Fibroblast of peridontal ligament (primary cell): ENCODE measurements at regions not wholly inside any gene's neighbourhood (a gene's known extent, or its start where the extent isn't known, plus 50 kb on each side); places are given as distances from the start of the nearest gene placed in this dataset.

Experiments used
- DNase-seq: peaks from one replicate; pipeline ENCODE4 v3.0.0-alpha.2; 2010; ENCODE audit errors: extremely low read depth

DNA sequence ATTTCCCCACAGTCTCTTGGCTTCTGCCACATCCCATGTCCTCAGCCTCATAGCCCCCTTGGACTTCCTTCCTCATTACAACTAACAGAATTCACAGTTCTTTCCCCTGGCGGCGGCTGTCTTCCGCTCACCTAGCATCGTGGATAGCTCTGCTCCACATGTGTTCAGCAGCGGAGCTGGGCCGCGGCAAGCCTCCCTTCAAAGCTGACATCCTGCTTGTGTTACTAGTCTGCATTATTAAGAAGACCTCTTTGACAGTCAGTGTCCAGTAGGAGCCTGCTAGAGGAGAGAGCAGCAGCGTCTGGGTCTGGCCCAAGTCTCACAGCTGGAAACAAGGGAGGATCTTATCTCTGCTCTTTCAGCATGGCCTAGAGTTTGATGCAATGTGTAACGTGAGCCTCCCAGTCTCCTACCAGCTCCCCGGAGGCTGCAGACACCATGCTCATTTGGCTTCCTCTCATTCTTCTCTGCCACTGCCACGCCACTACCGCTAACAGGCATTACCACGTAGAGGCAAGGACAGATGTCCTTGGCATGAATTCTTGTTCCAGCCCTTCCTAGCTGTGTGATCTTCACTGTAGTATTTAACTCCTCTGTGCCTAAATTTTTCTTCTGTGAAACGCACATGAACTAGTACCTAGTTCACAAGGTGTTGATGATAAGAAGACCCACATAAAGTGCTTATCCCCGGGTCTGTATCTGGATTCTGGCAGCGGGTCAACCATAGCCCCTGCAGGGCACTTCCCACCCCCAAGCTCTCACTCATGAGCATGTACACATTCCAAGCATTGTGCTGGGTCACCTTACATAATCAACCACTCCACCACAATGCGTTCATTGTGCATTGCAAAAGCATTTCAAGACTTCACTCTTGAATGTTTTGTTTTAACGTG lies 107.1 kb upstream of the BACH2 start:
- peak; percentile 39 for DNase-seq

GRCh38 chr6:90402831-90403192 lies 106.2 kb upstream of the BACH2 start:
- DNase-seq, result no peak

- no peak for DNase-seq
Measured at GRCh38 chr6:90401933-90402830, 105.5 kb upstream of the BACH2 start.

DNA sequence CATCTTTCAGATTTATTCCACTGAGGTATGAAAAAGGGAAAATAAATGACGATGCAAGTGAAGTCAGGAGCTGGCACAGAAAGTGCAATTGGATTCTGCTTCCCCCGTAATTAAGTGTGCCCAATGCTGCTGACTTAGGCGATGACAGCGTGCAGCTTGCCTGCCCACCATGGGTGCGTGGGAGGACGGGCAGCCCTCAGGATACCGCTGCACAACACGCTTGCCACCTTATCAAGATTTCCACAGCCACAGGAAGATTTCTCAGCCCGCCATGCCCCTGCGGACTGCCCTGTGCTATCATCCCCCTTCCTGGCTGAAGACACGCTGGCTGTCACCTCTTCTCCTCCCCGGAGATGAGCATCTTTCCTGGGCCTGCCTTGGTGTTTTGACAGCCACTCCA lies 103.3 kb upstream of the BACH2 start:
- DNase-seq, result no peak

DNA sequence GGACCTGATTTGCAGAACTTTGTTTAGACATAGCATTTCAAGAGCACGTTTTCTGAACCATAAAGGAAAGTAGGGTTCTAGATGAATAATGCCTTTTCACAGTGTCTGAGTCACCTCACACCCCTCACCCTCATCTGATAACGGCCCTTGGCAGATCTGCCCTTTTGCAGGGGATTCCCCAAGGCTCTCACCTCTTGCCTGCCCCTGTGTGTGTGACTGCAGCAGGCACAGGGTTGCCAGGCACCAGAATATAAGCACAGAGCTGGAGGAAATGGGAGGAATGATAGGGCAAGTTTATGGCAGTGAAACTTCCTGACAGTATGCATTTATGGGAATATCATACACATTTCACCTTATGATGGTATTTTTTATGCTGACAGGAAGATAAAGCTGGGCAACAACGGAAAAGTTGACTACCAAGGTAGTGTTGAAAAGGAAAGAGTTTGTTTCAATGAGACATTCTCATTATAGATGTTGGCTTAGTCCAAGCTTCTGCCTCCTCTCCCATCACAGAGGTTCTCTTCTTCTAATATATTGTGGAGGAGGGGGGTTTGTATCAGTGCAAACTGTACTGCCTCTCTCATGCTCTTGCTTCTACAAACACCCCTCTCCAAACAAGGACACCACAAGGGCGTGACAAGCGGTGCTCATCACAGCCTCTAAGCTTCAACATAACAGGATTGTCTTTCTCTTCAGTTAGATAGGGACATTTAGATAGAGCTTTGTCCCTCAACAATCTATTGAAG lies 101.5 kb upstream of the BACH2 start:
- DNase-seq, result no peak

- no peak for DNase-seq
Measured at GRCh38 chr6:90397047-90397446, 100.4 kb upstream of the BACH2 start.

- peak; percentile 79 for DNase-seq
Measured at GRCh38 chr6:90393232-90393884, 96.7 kb upstream of the BACH2 start.

GRCh38 chr6:90390379-90390778 lies 93.7 kb upstream of the BACH2 start:
- DNase-seq, result no peak

DNA sequence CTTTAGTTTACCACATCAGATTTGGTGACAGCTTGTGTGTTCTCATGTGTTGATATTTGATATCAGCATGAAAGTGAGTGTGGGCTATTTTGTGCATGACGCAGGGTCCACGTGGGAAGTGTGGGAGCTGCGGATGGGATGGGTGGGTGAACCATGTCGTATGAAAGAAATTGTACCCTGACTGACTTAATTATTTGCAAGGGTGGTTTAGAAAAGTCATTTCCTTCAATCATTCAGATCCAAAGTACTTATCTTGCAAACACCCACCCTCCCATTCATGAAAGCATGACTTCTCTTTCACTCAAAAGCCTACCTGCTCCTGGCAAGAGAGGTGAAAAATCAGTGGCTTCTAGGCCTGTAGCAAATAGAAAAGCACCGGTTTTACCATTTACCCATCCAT lies 91.8 kb upstream of the BACH2 start:
- no peak for DNase-seq

- DNase-seq, result no peak
Measured at GRCh38 chr6:90387826-90388225, 91.2 kb upstream of the BACH2 start.

DNA sequence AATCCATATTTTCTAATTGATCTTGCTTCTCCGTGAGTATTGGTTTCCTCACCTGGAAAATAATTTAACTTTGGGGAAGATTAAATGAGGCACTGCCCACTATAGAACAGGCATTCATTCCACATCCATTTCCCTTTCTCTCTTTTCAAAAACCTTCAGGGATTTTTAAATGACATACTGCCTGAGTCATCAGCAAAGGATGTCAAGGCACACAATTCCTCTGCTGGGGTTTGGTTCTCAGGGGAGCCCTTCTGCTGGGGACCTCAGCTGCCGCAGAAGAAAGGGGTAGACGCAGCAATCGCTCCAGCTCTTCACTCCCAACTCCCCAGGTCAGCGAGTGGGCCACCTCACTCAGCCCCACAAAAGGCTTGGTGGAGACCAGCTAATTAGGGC lies 90.7 kb upstream of the BACH2 start:
- no peak for DNase-seq

GRCh38 chr6:90386399-90387382 lies 90.0 kb upstream of the BACH2 start:
- no peak for DNase-seq

- no peak for DNase-seq
Measured at GRCh38 chr6:90385759-90386313, 89.2 kb upstream of the BACH2 start.

GRCh38 chr6:90384720-90385119 lies 88.1 kb upstream of the BACH2 start:
- DNase-seq, result no peak

- DNase-seq, result no peak
Measured at GRCh38 chr6:90383196-90383822, 86.7 kb upstream of the BACH2 start.

GRCh38 chr6:90382760-90383159 lies 86.1 kb upstream of the BACH2 start:
- DNase-seq, result no peak

GRCh38 chr6:90375681-90376439 lies 79.2 kb upstream of the BACH2 start:
- peak; percentile 87 for DNase-seq

- DNase-seq, result no peak
Measured at GRCh38 chr6:90374201-90374600, 77.6 kb upstream of the BACH2 start.

DNA sequence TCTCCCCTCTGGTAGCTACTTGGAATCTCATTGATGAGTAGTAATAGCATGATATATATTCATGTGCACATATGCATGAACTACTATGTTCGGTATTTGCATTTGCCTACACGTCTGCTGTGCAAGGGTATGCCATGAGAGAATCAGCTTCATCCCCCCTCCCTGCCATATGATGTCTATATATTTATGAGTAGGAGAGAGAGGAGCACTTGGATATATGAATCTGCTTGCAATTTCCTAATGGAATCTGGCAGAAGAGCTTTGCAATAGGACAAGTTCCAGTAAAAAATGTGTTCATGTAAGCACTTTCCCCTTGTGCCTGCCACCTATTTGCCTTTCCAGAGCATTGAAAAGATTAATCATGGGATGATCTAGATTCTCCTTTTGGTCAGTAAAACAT lies 76.2 kb upstream of the BACH2 start:
- DNase-seq, result no peak
